Gastroesophageal sphincter (tissue), 4 donors: ENCODE measurements at regions not wholly inside any gene's neighbourhood (a gene's known extent, or its start where the extent isn't known, plus 50 kb on each side); places are given as distances from the start of the nearest gene placed in this dataset.

Source experiments
- ATAC-seq: fragments of 150-250 bp; one replicate; pipeline ENCODE4 v1.9.1; 2016; ENCODE audit warnings: mild to moderate bottlenecking, moderate library complexity
- H3K27ac ChIP-seq, 4 donors: fragments of 200-600 bp; sonication (generic) in 3 of 4; 1 replicate in 3 of 4; 2 replicates in 1 of 4; pipeline ENCODE4 v1.5.1; 2016 to 2019
- H3K27me3 ChIP-seq: fragments of 200-600 bp; sonication (generic); one replicate; pipeline ENCODE4 v1.5.1; 2019
- H3K36me3 ChIP-seq, 2 donors: fragments of 200-600 bp; sonication (generic); one replicate each; pipeline ENCODE4 v1.5.1; 2019; ENCODE audit warnings: control low read depth in 1 of 2
- H3K4me1 ChIP-seq, 3 donors: fragments of 200-600 bp; sonication (generic); 1 replicate in 2 of 3; 2 replicates in 1 of 3; pipeline ENCODE4 v1.5.1; 2016 to 2019; ENCODE audit warnings: control low read depth in 2 of 3
- H3K4me3 ChIP-seq, 2 donors: fragments of 200-600 bp; sonication (generic); one replicate each; pipeline ENCODE4 v1.5.1; 2019; ENCODE audit warnings: mild to moderate bottlenecking in 1 of 2, moderate library complexity in 1 of 2
- H3K9me3 ChIP-seq, 3 donors: fragments of 200-600 bp; sonication (generic); one replicate each; pipeline ENCODE4 v1.5.1; 2017 to 2019; ENCODE audit warnings: control low read depth in 2 of 3
- EP300 ChIP-seq: sonication (generic); formaldehyde crosslinking; IDR thresholded peaks from one replicate; pipeline ENCODE4 v1.6.1; 2017; ENCODE audit warnings: antibody characterized with exemption, mild to moderate bottlenecking
- POLR2A ChIP-seq, 2 donors: fragments of 450-650 bp; IDR thresholded peaks; one replicate each; pipeline ENCODE4 v1.6.1; 2017; ENCODE audit warnings: antibody characterized with exemption in 2 of 2, mild to moderate bottlenecking in 2 of 2, moderate library complexity in 1 of 2
- POLR2AphosphoS5 ChIP-seq: sonication (generic); formaldehyde crosslinking; IDR thresholded peaks from one replicate; pipeline ENCODE4 v1.6.1; 2017; ENCODE audit warnings: antibody characterized with exemption
- WGBS, 2 donors: methylation state at CpG; one replicate each; pipeline ENCODE4 v1.1.5; 2018; ENCODE audit warnings: low coverage in 1 of 2; 5-methylcytosine and 5-hydroxymethylcytosine counted together
- TF ChIP-seq, protein P1 (sequence below), 4 experiments: fragments of 200-600 bp in 2 of 4; fragments of 450-650 bp in 2 of 4; sonication (generic) in 1 of 4; IDR thresholded peaks; one replicate each; pipeline ENCODE4 v1.5.1; 2017 to 2019; ENCODE audit warnings: antibody characterized with exemption in 4 of 4, mild to moderate bottlenecking in 2 of 4, moderate library complexity in 2 of 4

DNA sequence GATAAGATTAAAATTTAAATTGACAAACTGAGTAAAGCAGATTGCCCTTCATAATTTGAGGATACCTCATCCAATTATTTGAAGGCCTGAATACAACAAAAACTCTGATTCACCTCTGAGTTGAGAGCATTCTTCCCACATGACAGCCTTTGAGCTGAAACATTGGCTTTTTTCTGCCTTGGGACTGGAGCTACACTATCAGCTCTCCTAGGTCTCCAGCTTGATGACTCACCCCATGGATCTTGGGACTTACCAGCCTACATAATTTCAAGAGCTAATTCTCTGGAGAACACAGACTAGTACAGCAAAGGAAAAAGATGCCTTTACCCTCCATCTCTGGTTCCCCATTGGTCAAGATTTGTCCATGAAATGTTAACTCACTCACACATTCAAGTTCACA, 555.1 kb downstream of the FOXG1 start:
- no peak overlapping the region for H3K27ac ChIP-seq
- no peaks in the 10 kb centered on the region for H3K9me3 ChIP-seq
- no peak for ATAC-seq
- H3K27me3 ChIP-seq, result no peaks in the 10 kb centered on the region
- H3K4me3 ChIP-seq, result no peak overlapping the region
- H3K4me1 ChIP-seq, result no peaks in the 10 kb centered on the region
- TF ChIP-seq, protein P1, sequence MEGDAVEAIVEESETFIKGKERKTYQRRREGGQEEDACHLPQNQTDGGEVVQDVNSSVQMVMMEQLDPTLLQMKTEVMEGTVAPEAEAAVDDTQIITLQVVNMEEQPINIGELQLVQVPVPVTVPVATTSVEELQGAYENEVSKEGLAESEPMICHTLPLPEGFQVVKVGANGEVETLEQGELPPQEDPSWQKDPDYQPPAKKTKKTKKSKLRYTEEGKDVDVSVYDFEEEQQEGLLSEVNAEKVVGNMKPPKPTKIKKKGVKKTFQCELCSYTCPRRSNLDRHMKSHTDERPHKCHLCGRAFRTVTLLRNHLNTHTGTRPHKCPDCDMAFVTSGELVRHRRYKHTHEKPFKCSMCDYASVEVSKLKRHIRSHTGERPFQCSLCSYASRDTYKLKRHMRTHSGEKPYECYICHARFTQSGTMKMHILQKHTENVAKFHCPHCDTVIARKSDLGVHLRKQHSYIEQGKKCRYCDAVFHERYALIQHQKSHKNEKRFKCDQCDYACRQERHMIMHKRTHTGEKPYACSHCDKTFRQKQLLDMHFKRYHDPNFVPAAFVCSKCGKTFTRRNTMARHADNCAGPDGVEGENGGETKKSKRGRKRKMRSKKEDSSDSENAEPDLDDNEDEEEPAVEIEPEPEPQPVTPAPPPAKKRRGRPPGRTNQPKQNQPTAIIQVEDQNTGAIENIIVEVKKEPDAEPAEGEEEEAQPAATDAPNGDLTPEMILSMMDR (IDR thresholded peaks at IDR 0.05), result no peak
- no peak for TF ChIP-seq EP300
- no peaks in the 10 kb centered on the region for H3K36me3 ChIP-seq

DNA sequence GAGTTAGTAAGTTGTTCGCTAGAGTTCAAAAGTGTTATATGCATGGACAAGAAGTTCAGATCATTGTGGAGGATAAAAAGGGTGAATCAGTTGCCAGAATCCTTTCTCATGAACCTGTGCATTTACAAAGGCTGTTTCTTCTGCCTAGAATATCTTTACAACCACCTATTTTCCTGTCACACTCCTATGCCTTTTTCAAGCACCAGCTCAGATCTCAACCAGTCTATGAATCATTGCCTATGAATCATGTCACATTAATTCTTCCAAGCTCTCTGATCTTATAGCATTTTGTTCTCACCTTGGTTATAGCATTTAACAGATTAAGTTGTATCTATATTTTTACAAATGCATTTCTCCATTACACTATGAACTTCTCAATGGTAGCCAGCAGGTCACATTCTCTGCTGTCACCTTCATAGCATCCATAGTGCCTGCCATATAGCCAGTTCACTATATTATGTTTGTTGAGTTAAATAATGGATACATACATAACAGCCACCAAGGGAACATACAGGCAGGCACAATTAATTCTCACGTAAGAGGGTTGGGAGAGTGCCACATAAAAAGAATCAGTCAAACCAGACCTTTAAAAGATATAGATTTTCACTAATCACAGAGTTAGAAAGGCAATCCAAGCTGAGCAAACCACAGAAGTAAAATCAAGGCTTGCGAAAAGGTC, 573.0 kb downstream of the FOXG1 start:
- H3K27me3 ChIP-seq, result no peaks in the 10 kb centered on the region
- H3K27ac ChIP-seq, result no peak overlapping the region
- TF ChIP-seq, protein P1 (IDR thresholded peaks at IDR 0.05), result no peak
- TF ChIP-seq EP300, result no peak
- TF ChIP-seq POLR2AphosphoS5, result no peak
- TF ChIP-seq POLR2A (IDR thresholded peaks at IDR 0.05), result no peak
- ATAC-seq, result no peak
- 81 to 94% methylated on average over 3 of the region's 3 CpGs for WGBS, 2 donors
- no peaks in the 10 kb centered on the region for H3K9me3 ChIP-seq
- H3K4me1 ChIP-seq, result no peaks in the 10 kb centered on the region
- no peak overlapping the region for H3K4me3 ChIP-seq
- no peaks in the 10 kb centered on the region for H3K36me3 ChIP-seq

DNA sequence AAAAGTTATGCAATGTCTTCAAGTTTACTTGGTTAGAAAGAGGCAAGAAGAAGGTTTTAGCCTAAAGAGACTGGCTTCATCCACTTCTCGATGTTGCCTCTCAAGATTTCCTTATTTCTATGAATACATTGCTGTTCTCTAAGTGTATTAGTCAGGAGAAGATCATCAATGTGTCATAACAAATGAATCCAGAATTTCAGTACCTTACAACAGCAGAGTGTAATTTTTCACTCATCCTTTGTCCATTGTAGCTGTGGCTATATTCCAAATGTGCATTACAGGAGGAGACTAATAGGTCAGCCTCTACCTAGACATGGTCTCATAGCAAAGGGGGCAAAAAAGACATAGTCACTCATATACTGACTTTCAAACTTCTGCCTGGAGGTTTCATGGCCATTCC, 579.1 kb downstream of the PRKD1 start:
- Histone ChIP-seq H3K4me1 (no peaks in the 10 kb centered on the region), H3K9me3 (no peaks in the 10 kb centered on the region), H3K27me3 (no peaks in the 10 kb centered on the region), H3K36me3 (no peaks in the 10 kb centered on the region), H3K27ac (no peak overlapping the region), H3K4me3 (no peak overlapping the region)
- WGBS, 2 donors, result 77 to 88% methylated on average over 1 of the region's 1 CpG
- ATAC-seq, result no peak
- TF ChIP-seq EP300, result no peak
- TF ChIP-seq, protein P1 (IDR thresholded peaks at IDR 0.05), result no peak

DNA sequence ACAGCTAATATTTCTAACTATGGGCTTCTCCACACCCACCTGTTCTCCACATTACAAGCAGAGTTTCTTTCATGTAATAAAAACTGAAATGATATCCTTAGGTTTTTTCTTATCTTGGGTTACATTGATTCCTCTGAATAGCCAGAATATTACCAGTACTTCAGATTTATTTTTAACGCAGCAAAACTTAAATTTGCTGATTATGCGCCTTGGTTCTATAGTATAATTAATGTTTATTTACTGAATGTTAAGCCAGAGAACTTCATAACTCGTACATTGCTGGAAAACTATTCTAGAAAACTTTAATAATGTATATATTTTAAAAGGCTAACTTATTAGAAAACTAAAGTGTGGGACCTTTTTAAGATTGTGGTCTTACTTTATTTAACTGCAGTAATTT, 577.2 kb downstream of the PRKD1 start:
- no peak overlapping the region for H3K27ac ChIP-seq
- 81 to 91% methylated on average over 3 of the region's 3 CpGs for WGBS, 2 donors
- no peaks in the 10 kb centered on the region for H3K9me3 ChIP-seq
- no peaks in the 10 kb centered on the region for H3K36me3 ChIP-seq
- no peaks in the 10 kb centered on the region for H3K4me1 ChIP-seq
- no peak overlapping the region for H3K4me3 ChIP-seq
- no peaks in the 10 kb centered on the region for H3K27me3 ChIP-seq
- TF ChIP-seq EP300, result no peak
- no peak for TF ChIP-seq POLR2AphosphoS5
- no peak for TF ChIP-seq POLR2A (IDR thresholded peaks at IDR 0.05)
- TF ChIP-seq, protein P1 (IDR thresholded peaks at IDR 0.05), result no peak
- ATAC-seq, result no peak

DNA sequence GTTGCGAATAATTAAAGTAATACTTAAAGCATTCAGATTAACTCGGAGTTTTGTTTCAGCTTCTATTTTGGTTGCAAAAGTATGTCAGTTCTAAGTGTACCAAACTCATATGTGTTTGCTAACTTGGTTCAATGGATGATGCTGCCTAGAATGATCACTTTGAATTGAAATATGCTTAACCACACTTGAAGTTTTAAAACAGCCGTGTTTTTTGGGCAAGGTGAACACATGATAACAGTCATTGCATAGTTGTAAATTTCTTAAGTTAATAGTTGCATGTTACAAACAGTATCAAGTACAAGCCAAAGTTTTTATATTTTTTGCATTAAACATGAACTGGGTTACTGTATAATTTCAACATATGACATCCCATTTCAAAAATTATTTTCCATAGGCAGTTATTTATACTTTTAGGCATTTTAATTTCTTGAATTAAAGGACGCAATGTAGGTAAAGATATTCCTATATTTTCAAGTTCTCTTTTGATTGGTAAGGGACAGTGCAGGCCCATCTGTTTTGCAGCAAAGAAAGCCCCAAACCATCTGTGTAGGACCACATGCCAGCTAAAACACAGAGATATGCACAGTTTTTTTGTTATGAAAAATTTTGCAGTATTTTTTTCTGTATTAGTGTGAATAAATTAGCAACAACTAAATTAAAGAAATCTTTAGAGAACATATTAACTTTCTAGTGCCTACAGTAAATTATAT, 575.5 kb downstream of the PRKD1 start:
- TF ChIP-seq POLR2A (IDR thresholded peaks at IDR 0.05) (no peak), POLR2AphosphoS5 (no peak)
- TF ChIP-seq, protein P1 (IDR thresholded peaks at IDR 0.05), result no peak
- no peaks in the 10 kb centered on the region for H3K4me1 ChIP-seq
- H3K27me3 ChIP-seq, result no peaks in the 10 kb centered on the region
- H3K4me3 ChIP-seq, result no peak overlapping the region
- WGBS, 2 donors, result 83 to 84% methylated on average over 4 of the region's 4 CpGs
- no peaks in the 10 kb centered on the region for H3K9me3 ChIP-seq
- ATAC-seq, result no peak
- no peaks in the 10 kb centered on the region for H3K36me3 ChIP-seq
- H3K27ac ChIP-seq, result no peak overlapping the region
